OCI-LY3 (cell line): ENCODE measurements at regions not wholly inside any gene's neighbourhood (a gene's known extent, or its start where the extent isn't known, plus 50 kb on each side); places are given as distances from the start of the nearest gene placed in this dataset.

Source experiments
- H2AFZ ChIP-seq: fragments of 200-600, 300-600 bp; shearing (Covaris generic); 2 replicates; pipeline ENCODE4 v1.6.0; 2014; ENCODE audit warnings: antibody characterized with exemption, low read depth, low read length
- H3K27ac ChIP-seq: fragments of 200-600, 300-600 bp; sonication (generic); 2 replicates; pipeline ENCODE4 v1.5.1; 2014; ENCODE audit warnings: mild to moderate bottlenecking, low read length, moderate library complexity, mixed read lengths
- H3K27me3 ChIP-seq: fragments of 200-600, 300-600 bp; sonication (generic); 2 replicates; pipeline ENCODE4 v1.6.1; 2014; ENCODE audit warnings: low read depth, low read length, mixed read lengths
- H3K36me3 ChIP-seq: fragments of 200-600, 300-600 bp; sonication (generic); replicated peaks from 2 replicates; pipeline ENCODE3; 2014; ENCODE audit warnings: low read depth, low read length, mixed read lengths
- H3K4me1 ChIP-seq: fragments of 300-600, 200-600 bp; sonication (generic); 2 replicates; pipeline ENCODE4 v1.6.1; 2014; ENCODE audit warnings: low read length, mixed read lengths
- H3K4me2 ChIP-seq: fragments of 200-600, 300-600 bp; sonication (generic); 2 replicates; pipeline ENCODE4 v1.6.1; 2014; ENCODE audit warnings: low read length, mixed read lengths
- H3K4me3 ChIP-seq: fragments of 300-600, 200-600 bp; sonication (generic); 2 replicates; pipeline ENCODE4 v1.5.1; 2014; ENCODE audit warnings: antibody characterized with exemption, mild to moderate bottlenecking, low read length, moderate library complexity
- H3K79me2 ChIP-seq: fragments of 300-600, 200-600 bp; shearing (Covaris generic); 2 replicates; pipeline ENCODE4 v1.6.1; 2014; ENCODE audit warnings: mild to moderate bottlenecking, low read length, mixed read lengths
- H3K9ac ChIP-seq: fragments of 300-600, 200-600 bp; shearing (Covaris generic); 2 replicates; pipeline ENCODE4 v1.6.0; 2014; ENCODE audit warnings: mild to moderate bottlenecking, low read length, moderate library complexity
- H3K9me3 ChIP-seq: fragments of 200-600, 300-600 bp; shearing (Covaris generic); 2 replicates; pipeline ENCODE4 v1.6.1; 2014; ENCODE audit warnings: low read length, mixed read lengths; ENCODE audit not compliant: insufficient read depth
- H4K20me1 ChIP-seq: fragments of 200-600, 300-600 bp; sonication (generic); 2 replicates; pipeline ENCODE4 v1.6.1; 2016; ENCODE audit warnings: low read length, mixed read lengths; ENCODE audit not compliant: insufficient read depth
- EZH2phosphoT487 ChIP-seq: fragments of 200-600 bp; shearing (Covaris generic); IDR thresholded peaks from 2 replicates; pipeline ENCODE4 v1.6.1; 2018; ENCODE audit warnings: antibody characterized with exemption, mixed run types, low read depth
- TF ChIP-seq, protein P1 (sequence below): fragments of 200-600, 300-600 bp; sonication (generic); IDR thresholded peaks from 2 replicates; pipeline ENCODE4 v1.5.1; 2014; ENCODE audit warnings: antibody characterized with exemption, low read length, low read depth

- H3K4me3 ChIP-seq = no peak overlapping the region
- TF ChIP-seq, protein P1, sequence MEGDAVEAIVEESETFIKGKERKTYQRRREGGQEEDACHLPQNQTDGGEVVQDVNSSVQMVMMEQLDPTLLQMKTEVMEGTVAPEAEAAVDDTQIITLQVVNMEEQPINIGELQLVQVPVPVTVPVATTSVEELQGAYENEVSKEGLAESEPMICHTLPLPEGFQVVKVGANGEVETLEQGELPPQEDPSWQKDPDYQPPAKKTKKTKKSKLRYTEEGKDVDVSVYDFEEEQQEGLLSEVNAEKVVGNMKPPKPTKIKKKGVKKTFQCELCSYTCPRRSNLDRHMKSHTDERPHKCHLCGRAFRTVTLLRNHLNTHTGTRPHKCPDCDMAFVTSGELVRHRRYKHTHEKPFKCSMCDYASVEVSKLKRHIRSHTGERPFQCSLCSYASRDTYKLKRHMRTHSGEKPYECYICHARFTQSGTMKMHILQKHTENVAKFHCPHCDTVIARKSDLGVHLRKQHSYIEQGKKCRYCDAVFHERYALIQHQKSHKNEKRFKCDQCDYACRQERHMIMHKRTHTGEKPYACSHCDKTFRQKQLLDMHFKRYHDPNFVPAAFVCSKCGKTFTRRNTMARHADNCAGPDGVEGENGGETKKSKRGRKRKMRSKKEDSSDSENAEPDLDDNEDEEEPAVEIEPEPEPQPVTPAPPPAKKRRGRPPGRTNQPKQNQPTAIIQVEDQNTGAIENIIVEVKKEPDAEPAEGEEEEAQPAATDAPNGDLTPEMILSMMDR = no peak
- TF ChIP-seq EZH2phosphoT487 = no peak
- H3K4me1 ChIP-seq = no peaks in the 10 kb centered on the region
- no peaks in the 10 kb centered on the region for H3K27me3 ChIP-seq
- no peaks in the 10 kb centered on the region for H4K20me1 ChIP-seq
- no peak overlapping the region for H3K9ac ChIP-seq
- H3K79me2 ChIP-seq = no peaks in the 10 kb centered on the region
- no peaks in the 10 kb centered on the region for H3K36me3 ChIP-seq
- H2AFZ ChIP-seq = no peak overlapping the region
- H3K27ac ChIP-seq = no peak overlapping the region
- H3K4me2 ChIP-seq = no peak overlapping the region
- no peaks in the 10 kb centered on the region for H3K9me3 ChIP-seq
Measured at GRCh38 chr10:29186221-29186620, 102.6 kb upstream of the LYZL1 start.

DNA sequence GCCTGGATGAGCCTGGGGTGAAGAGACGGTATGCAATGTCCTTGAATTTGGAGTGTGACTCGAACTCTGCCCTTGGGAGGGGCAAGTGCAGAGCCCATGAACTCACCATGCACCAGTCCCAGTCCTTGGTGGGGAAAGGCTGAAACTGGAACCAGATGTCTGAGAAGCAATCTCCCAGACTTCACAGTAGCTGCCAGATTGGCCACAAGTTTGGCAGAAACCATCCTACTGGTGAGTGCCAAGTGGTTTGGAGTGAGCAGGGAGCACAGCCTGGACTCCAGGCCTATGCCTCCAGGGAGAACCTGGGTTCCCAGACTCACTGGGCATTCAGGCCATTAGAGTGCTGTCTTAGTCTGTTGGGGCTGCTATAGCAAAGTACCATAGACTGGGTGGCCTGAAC lies 99.6 kb upstream of the LYZL1 start:
- H3K36me3 ChIP-seq = no peaks in the 10 kb centered on the region
- no peak overlapping the region for H3K27ac ChIP-seq
- no peaks in the 10 kb centered on the region for H3K79me2 ChIP-seq
- H4K20me1 ChIP-seq = no peaks in the 10 kb centered on the region
- no peak overlapping the region for H3K4me3 ChIP-seq
- no peaks in the 10 kb centered on the region for H3K4me1 ChIP-seq
- H3K4me2 ChIP-seq = no peak overlapping the region
- no peaks in the 10 kb centered on the region for H3K9me3 ChIP-seq
- H3K9ac ChIP-seq = no peak overlapping the region
- no peaks in the 10 kb centered on the region for H3K27me3 ChIP-seq
- H2AFZ ChIP-seq = no peak overlapping the region
- TF ChIP-seq, protein P1 = no peak
- TF ChIP-seq EZH2phosphoT487 = no peak

DNA sequence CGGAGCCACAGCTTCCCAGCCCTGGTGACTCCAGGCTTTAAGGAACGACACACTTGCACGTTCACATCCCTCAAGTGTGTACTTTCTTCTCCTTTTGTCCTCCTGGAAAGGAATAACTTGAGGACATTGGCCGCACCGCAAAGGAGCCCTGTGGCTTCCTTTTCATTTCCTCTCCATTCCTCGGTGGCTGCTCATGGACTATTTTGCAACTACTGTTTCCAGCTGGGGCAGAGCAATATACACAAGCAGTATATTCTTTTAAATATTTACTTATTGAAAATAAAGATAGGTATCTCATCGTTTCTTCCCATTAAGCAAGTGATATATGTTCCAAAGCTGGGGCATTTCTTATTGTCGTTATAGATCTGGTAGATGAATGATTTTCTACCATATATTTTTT lies 97.2 kb upstream of the LYZL1 start:
- Histone ChIP-seq H3K9me3 (no peaks in the 10 kb centered on the region), H4K20me1 (no peaks in the 10 kb centered on the region), H3K79me2 (no peaks in the 10 kb centered on the region), H3K4me2 (no peak overlapping the region), H3K4me3 (no peak overlapping the region), H3K9ac (no peak overlapping the region), H3K4me1 (no peaks in the 10 kb centered on the region), H2AFZ (no peak overlapping the region), H3K27me3 (no peaks in the 10 kb centered on the region), H3K36me3 (no peaks in the 10 kb centered on the region), H3K27ac (no peak overlapping the region)
- TF ChIP-seq, protein P1 = no peak

- Histone ChIP-seq H3K4me3 (no peak overlapping the region), H3K4me1 (no peaks in the 10 kb centered on the region), H3K9ac (no peak overlapping the region), H3K9me3 (no peaks in the 10 kb centered on the region), H3K36me3 (no peaks in the 10 kb centered on the region), H3K27ac (no peak overlapping the region), H2AFZ (no peak overlapping the region), H3K4me2 (no peak overlapping the region), H3K79me2 (no peaks in the 10 kb centered on the region), H4K20me1 (no peaks in the 10 kb centered on the region), H3K27me3 (peaks cover 5% of the 10 kb centered on the region; the same call in 1 of the 2 replicates)
- TF ChIP-seq, protein P1 = no peak
- no peak for TF ChIP-seq EZH2phosphoT487
Measured at GRCh38 chr10:29199339-29199738, 89.5 kb upstream of the LYZL1 start.
